Trophoblast cell (in vitro differentiated cells and primary cell): ENCODE measurements at regions not wholly inside any gene's neighbourhood (a gene's known extent, or its start where the extent isn't known, plus 50 kb on each side); places are given as distances from the start of the nearest gene placed in this dataset.
A peak's percentile ranks its signal among the peaks of the same experiment; 100 is the strongest.

Experiments used
- DNase-seq, 2 donors: peaks; one replicate each; pipeline ENCODE4 v3.0.0-alpha.2; 2016
- H2AFZ ChIP-seq: 2 replicates; pipeline ENCODE4 v1.6.1; 2013; ENCODE audit warnings: low read length, moderate library complexity, mild to moderate bottlenecking; ENCODE audit not compliant: insufficient read depth, poor library complexity
- H2AK5ac ChIP-seq: 2 replicates; pipeline ENCODE4 v1.6.1; 2013; ENCODE audit warnings: mild to moderate bottlenecking, low read length
- H2BK120ac ChIP-seq: 2 replicates; pipeline ENCODE4 v1.6.1; 2013; ENCODE audit warnings: low read length, mild to moderate bottlenecking, moderate library complexity; ENCODE audit not compliant: insufficient read depth, poor library complexity
- H2BK12ac ChIP-seq: 2 replicates; pipeline ENCODE4 v1.6.1; 2013; ENCODE audit warnings: mild to moderate bottlenecking, low read length, moderate library complexity
- H2BK5ac ChIP-seq: 2 replicates; pipeline ENCODE4 v1.6.1; 2013; ENCODE audit warnings: low read length, low read depth, moderate library complexity, mild to moderate bottlenecking; ENCODE audit not compliant: poor library complexity
- H3K14ac ChIP-seq: 2 replicates; pipeline ENCODE4 v1.6.1; 2013; ENCODE audit warnings: mild to moderate bottlenecking, low read length
- H3K18ac ChIP-seq: 2 replicates; pipeline ENCODE4 v1.6.1; 2013; ENCODE audit warnings: mild to moderate bottlenecking, low read length
- H3K23ac ChIP-seq: 2 replicates; pipeline ENCODE4 v1.6.1; 2013; ENCODE audit warnings: low read length
- H3K27ac ChIP-seq: 2 replicates; pipeline ENCODE4 v1.5.1; 2013; ENCODE audit warnings: low read depth, mild to moderate bottlenecking, inconsistent platforms, low read length, moderate library complexity
- H3K27me3 ChIP-seq: 2 replicates; pipeline ENCODE4 v1.6.1; 2013; ENCODE audit warnings: inconsistent platforms, mild to moderate bottlenecking, low read length, moderate library complexity; ENCODE audit not compliant: insufficient read depth
- H3K36me3 ChIP-seq, 2 experiments: 1 replicate in 1 of 2; 2 replicates in 1 of 2; pipeline ENCODE4 v1.6.1; 2013; ENCODE audit warnings: low read length in 2 of 2, mild to moderate bottlenecking in 2 of 2, moderate library complexity in 1 of 2; ENCODE audit not compliant: insufficient read depth in 2 of 2, control insufficient read depth in 1 of 2
- H3K4ac ChIP-seq: 2 replicates; pipeline ENCODE4 v1.6.1; 2013; ENCODE audit warnings: low read depth, mild to moderate bottlenecking, low read length, moderate library complexity
- H3K4me1 ChIP-seq, 2 experiments: 1 replicate in 1 of 2; 2 replicates in 1 of 2; pipeline ENCODE4 v1.6.1; 2013; ENCODE audit warnings: low read length in 2 of 2, mild to moderate bottlenecking in 2 of 2, moderate library complexity in 1 of 2; ENCODE audit not compliant: insufficient read depth in 2 of 2, control insufficient read depth in 1 of 2
- H3K4me2 ChIP-seq: 2 replicates; pipeline ENCODE4 v1.6.1; 2013; ENCODE audit warnings: inconsistent platforms, mild to moderate bottlenecking, low read length, moderate library complexity
- H3K4me3 ChIP-seq: 2 replicates; pipeline ENCODE4 v1.5.1; 2013; ENCODE audit warnings: mild to moderate bottlenecking, low read depth, low read length, inconsistent platforms
- H3K79me1 ChIP-seq: one replicate; pipeline ENCODE4 v1.6.1; 2013; ENCODE audit warnings: low read length
- H3K79me2 ChIP-seq: 2 replicates; pipeline ENCODE4 v1.6.1; 2013; ENCODE audit warnings: low read length, mild to moderate bottlenecking; ENCODE audit not compliant: control insufficient read depth, insufficient read depth, poor library complexity
- H3K9ac ChIP-seq: 2 replicates; pipeline ENCODE4 v1.6.1; 2013; ENCODE audit warnings: mild to moderate bottlenecking, low read length
- H3K9me3 ChIP-seq: 2 replicates; pipeline ENCODE4 v1.6.1; 2013; ENCODE audit warnings: low read depth, mild to moderate bottlenecking, control low read depth, inconsistent platforms, low read length; ENCODE audit not compliant: insufficient read depth
- H4K12ac ChIP-seq: 2 replicates; pipeline ENCODE4 v1.6.1; 2013; ENCODE audit warnings: low read depth, mild to moderate bottlenecking, low read length, moderate library complexity
- H4K8ac ChIP-seq: 2 replicates; pipeline ENCODE4 v1.6.1; 2013; ENCODE audit warnings: low read depth, mild to moderate bottlenecking, low read length, moderate library complexity
- H4K91ac ChIP-seq: one replicate; pipeline ENCODE4 v1.6.1; 2013; ENCODE audit warnings: low read depth, mild to moderate bottlenecking, low read length, moderate library complexity
- WGBS: extraction: QIAGEN DNeasy Blood & Tissue Kit; methylation state at CpG from one replicate; pipeline ENCODE4 v1.1.7; 2013; ENCODE audit warnings: missing lambda C conversion rate; ENCODE audit not compliant: insufficient read length, insufficient coverage; ENCODE audit errors: extremely low coverage; 5-methylcytosine and 5-hydroxymethylcytosine counted together

GRCh38 chr22:26901198-26901816, 243.9 kb downstream of the MIAT start:
- H4K12ac ChIP-seq = no peak overlapping the region

DNA sequence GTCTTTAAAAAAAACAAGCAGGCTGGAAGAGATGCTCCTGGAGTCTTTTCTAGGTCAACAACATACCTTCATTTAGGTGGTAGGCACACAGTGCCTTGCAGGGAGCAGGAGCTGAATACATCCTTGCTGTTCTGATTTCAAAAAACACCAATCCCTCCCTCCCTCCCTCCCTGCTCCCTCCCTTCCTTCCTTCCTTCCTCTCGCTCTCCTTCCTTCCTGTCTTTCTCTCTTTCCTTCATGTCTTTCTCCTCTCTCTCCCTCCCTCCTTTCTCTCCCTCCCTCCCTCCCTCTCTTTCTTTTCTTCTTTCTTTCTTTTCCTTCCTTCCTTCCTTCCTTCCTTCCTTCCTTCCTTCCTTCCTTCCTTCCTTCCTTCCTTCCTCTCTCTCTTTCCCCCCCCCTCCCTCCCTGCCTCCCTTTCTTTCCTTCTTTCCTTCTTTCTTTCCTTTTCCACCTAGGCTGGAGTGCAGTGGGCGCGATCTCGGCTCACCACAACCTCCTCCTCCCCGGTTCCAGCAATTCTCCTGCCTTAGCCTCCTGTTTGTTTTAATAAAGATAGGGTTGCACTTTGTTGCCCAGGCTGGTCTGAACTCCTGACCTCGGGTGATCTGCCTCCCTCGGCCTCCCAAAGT, 245.1 kb downstream of the MIAT start:
- no peak overlapping the region for H2BK5ac ChIP-seq
- H3K18ac ChIP-seq = no peak overlapping the region
- no peak overlapping the region for H2BK12ac ChIP-seq
- H3K23ac ChIP-seq = no peak overlapping the region
- no peak overlapping the region for H3K9ac ChIP-seq
- H3K9me3 ChIP-seq = no peaks in the 10 kb centered on the region
- peaks cover 0 to 4% of the 10 kb centered on the region in 2 experiments for H3K4me1 ChIP-seq
- H4K12ac ChIP-seq = no peak overlapping the region
- H2AFZ ChIP-seq = no peak overlapping the region
- H4K8ac ChIP-seq = no peak overlapping the region
- H3K27ac ChIP-seq = no peak overlapping the region
- no peak overlapping the region for H3K4ac ChIP-seq
- no peak overlapping the region for H2AK5ac ChIP-seq
- no peak overlapping the region for H3K14ac ChIP-seq
- H3K4me2 ChIP-seq = no peak overlapping the region
- H3K4me3 ChIP-seq = no peak overlapping the region
- no peak overlapping the region for H4K91ac ChIP-seq
- H3K79me1 ChIP-seq = no peaks in the 10 kb centered on the region
- H3K36me3 ChIP-seq = no peaks in the 10 kb centered on the region
- no CpG with 5 or more reads among the region's 7 CpGs for WGBS
- no peak overlapping the region for H2BK120ac ChIP-seq
- H3K79me2 ChIP-seq = no peaks in the 10 kb centered on the region
- peaks cover 6% of the 10 kb centered on the region for H3K27me3 ChIP-seq
- no peak for DNase-seq

More at GRCh38 chr22:26901198-26901816, 243.9 kb downstream of the MIAT start:
- peaks cover 6% of the 10 kb centered on the region for H3K27me3 ChIP-seq
- no peak overlapping the region for H2BK120ac ChIP-seq
- no peaks in the 10 kb centered on the region for H3K79me1 ChIP-seq
- no peak overlapping the region for H3K4ac ChIP-seq
- no peaks in the 10 kb centered on the region for H3K9me3 ChIP-seq
- H4K8ac ChIP-seq = no peak overlapping the region
- no peak overlapping the region for H3K27ac ChIP-seq
- H2BK5ac ChIP-seq = no peak overlapping the region
- no peak overlapping the region for H2AFZ ChIP-seq
- DNase-seq = no peak
- H3K23ac ChIP-seq = no peak overlapping the region
- no peaks in the 10 kb centered on the region for H3K79me2 ChIP-seq
- no peak overlapping the region for H3K18ac ChIP-seq
- no peak overlapping the region for H2BK12ac ChIP-seq
- H3K4me1 ChIP-seq = peaks cover 0 to 4% of the 10 kb centered on the region in 2 experiments
- H2AK5ac ChIP-seq = no peak overlapping the region
- no peak overlapping the region for H3K9ac ChIP-seq
- no peaks in the 10 kb centered on the region for H3K36me3 ChIP-seq
- H4K91ac ChIP-seq = no peak overlapping the region
- no peak overlapping the region for H3K4me3 ChIP-seq
- H3K14ac ChIP-seq = no peak overlapping the region
- WGBS = no CpG with 5 or more reads among the region's 20 CpGs
- no peak overlapping the region for H3K4me2 ChIP-seq

DNA sequence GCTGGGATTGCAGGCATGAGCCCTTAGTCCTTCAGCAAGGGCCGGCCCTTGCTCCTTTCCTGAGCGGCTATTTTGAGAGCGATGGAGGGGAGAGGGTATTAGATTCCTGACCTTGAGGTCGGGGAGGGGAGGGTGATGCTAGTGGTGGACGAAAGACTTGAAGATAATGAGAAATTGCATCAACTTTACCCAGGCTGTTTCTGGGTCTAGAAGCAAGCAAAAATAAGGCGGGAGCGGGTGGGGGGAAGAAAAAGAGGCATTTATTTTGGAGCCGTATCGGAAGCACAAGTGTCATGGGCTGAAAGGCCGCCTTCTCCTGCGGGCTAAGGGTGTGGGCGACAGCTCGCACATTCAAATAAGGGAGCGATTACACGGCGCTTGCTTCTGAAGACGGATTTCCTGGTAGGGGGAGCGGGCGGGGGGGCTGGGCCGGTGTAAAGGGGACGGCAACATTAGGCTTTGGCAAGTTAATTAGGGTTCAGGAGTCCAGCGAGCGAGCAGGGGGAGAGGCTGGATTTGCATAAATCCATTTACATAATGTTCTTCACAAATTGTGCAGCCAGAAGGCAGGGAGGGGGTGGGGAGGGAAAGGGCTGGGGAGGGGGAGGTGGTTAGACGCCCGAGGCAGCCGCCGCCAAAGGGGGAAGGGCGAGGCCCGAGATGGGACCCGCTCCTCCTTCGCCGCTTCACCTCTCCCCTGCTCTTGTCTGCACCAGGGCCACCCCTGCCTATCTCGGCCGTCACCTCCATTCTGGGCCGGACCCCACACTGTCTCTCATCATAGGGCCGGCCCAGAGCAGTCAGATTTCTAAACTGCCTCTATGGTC, 245.9 kb downstream of the MIAT start:
- H2AK5ac ChIP-seq = no peak overlapping the region
- no peak overlapping the region for H3K9ac ChIP-seq

GRCh38 chr22:26904483-26904882, 247.1 kb downstream of the MIAT start:
- no peak overlapping the region for H4K8ac ChIP-seq

More for the DNA sequence above, 245.9 kb downstream of the MIAT start:
- H2BK120ac ChIP-seq = no peak overlapping the region
- no CpG with 5 or more reads among the region's 36 CpGs for WGBS
- no peak overlapping the region for H2BK5ac ChIP-seq
- no peak overlapping the region for H3K18ac ChIP-seq
- no peak overlapping the region for H3K27ac ChIP-seq
- no peak overlapping the region for H3K23ac ChIP-seq
- H2BK12ac ChIP-seq = no peak overlapping the region
- no peak overlapping the region for H4K91ac ChIP-seq
- peak overlapping the region; percentile 45 for H3K4me2 ChIP-seq
- H3K79me1 ChIP-seq = no peaks in the 10 kb centered on the region
- H4K12ac ChIP-seq = no peak overlapping the region
- peaks cover 0 to 4% of the 10 kb centered on the region in 2 experiments for H3K4me1 ChIP-seq
- H3K79me2 ChIP-seq = no peaks in the 10 kb centered on the region
- no peaks in the 10 kb centered on the region for H3K36me3 ChIP-seq
- no peak overlapping the region for H2AFZ ChIP-seq
- no peak overlapping the region for H4K8ac ChIP-seq
- DNase-seq = no peak
- no peak overlapping the region for H3K4ac ChIP-seq
- H3K9me3 ChIP-seq = no peaks in the 10 kb centered on the region
- H3K27me3 ChIP-seq = peaks cover 6% of the 10 kb centered on the region
- no peak overlapping the region for H3K4me3 ChIP-seq
- no peak overlapping the region for H3K14ac ChIP-seq

More at GRCh38 chr22:26904483-26904882, 247.1 kb downstream of the MIAT start:
- no peak overlapping the region for H3K18ac ChIP-seq
- H3K79me2 ChIP-seq = no peaks in the 10 kb centered on the region
- H2BK5ac ChIP-seq = no peak overlapping the region
- H2BK120ac ChIP-seq = no peak overlapping the region
- no peak overlapping the region for H3K27ac ChIP-seq
- H3K79me1 ChIP-seq = no peaks in the 10 kb centered on the region
- H3K23ac ChIP-seq = no peak overlapping the region
- peaks cover 0 to 4% of the 10 kb centered on the region in 2 experiments for H3K4me1 ChIP-seq
- no peak overlapping the region for H3K4me2 ChIP-seq
- no peak overlapping the region for H3K4me3 ChIP-seq
- no peaks in the 10 kb centered on the region for H3K36me3 ChIP-seq
- no peak overlapping the region for H2AK5ac ChIP-seq
- H3K27me3 ChIP-seq = peaks cover 6% of the 10 kb centered on the region
- H4K91ac ChIP-seq = no peak overlapping the region
- no peak overlapping the region for H3K14ac ChIP-seq
- H4K12ac ChIP-seq = no peak overlapping the region
- no peak overlapping the region for H3K4ac ChIP-seq
- no peak overlapping the region for H3K9ac ChIP-seq
- H2BK12ac ChIP-seq = no peak overlapping the region
- H2AFZ ChIP-seq = no peak overlapping the region
- H3K9me3 ChIP-seq = no peaks in the 10 kb centered on the region
- WGBS = no CpG with 5 or more reads among the region's 3 CpGs
- DNase-seq = no peak
